Sciatic nerve (tissue), 2 donors: ENCODE measurements at regions not wholly inside any gene's neighbourhood (a gene's known extent, or its start where the extent isn't known, plus 50 kb on each side); places are given as distances from the start of the nearest gene placed in this dataset.

Experiments
- ATAC-seq: fragments of 200-7000 bp; cut with Tn5 transposase; one replicate; pipeline ENCODE4 v1.9.1; 2020; ENCODE audit warnings: mild to moderate bottlenecking, moderate library complexity
- DNase-seq: peaks from one replicate; pipeline ENCODE4 v3.0.0-alpha.2; 2020; ENCODE audit warnings: low spot score
- intact Hi-C: fragments of 100-400 bp; cut with DNase I; formaldehyde crosslinking; loops from one replicate; pipeline ENCODE4 v1.14.2; 2022
- donor health status: DM: no; HTN: no; CAD: no.
- donor health status: DM: no; HTN: no; CAD: no.

GRCh38 chr3:144391236-144391635, 419.6 kb downstream of the DIPK2A start:
- intact Hi-C loops = no loop called here
- DNase-seq = no peak
- ATAC-seq = no peak

GRCh38 chr3:144394032-144394431, 422.4 kb downstream of the DIPK2A start:
- ATAC-seq = no peak
- DNase-seq = no peak
- intact Hi-C loops = no loop called here

GRCh38 chr3:144402430-144402829, 430.8 kb downstream of the DIPK2A start:
- ATAC-seq (no peak), DNase-seq (no peak)
- intact Hi-C loops = no loop called here

DNA sequence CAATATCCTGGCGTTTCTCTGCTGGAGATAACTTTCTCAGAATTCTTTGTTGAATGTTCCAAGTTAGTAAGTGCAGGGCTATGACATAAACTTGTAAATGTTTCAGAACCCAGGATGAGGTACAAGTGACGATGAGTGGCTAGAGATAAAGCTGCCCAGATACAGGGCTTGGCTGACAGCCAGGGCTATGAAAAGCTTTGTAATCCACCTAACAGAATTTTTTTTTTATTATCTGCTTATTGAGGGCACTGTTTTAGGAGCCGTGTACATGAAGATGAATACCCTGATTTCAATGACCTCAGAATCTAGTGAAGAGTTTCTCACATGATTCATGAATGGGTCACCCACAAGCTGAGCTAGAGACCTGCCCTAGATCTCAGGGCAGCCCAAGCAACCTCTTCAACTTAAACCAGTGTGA, 431.4 kb downstream of the DIPK2A start:
- DNase-seq (no peak), ATAC-seq (no peak)
- intact Hi-C loops = no loop called here

- DNase-seq (no peak), ATAC-seq (no peak)
- intact Hi-C loops = no loop called here
Observed at GRCh38 chr3:144407335-144407734, 435.7 kb downstream of the DIPK2A start.

GRCh38 chr3:144409319-144409718, 437.7 kb downstream of the DIPK2A start:
- ATAC-seq = no peak
- intact Hi-C loops = no loop called here

DNA sequence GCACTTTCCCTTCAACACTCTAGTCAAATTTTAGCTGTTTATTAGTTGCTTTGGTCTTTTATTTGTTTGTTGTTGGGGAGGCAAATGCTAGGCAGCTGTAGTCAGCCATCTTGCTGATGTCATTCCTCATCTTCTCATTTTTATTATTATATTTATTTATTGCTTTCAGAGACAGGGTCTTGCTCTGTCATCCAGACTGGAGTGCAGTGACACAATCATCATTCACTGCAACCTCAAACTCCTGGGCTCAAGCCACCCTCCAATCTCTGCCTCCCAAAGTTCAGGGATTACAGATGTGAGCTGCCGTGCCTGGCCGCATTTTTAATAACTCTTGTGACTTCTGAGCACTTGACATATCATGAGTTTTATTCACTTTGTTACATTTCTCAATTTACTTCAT, 441.4 kb downstream of the DIPK2A start:
- DNase-seq (no peak), ATAC-seq (no peak)
- intact Hi-C loops = no loop called here

More at GRCh38 chr3:144409319-144409718, 437.7 kb downstream of the DIPK2A start:
- DNase-seq = no peak

- intact Hi-C loops = no loop called here
- DNase-seq = no peak
- no peak for ATAC-seq
Observed at GRCh38 chr3:144415492-144415891, 443.9 kb downstream of the DIPK2A start.

- ATAC-seq (no peak), DNase-seq (no peak)
- intact Hi-C loops = no loop called here
Observed at GRCh38 chr3:144424606-144425005, 453.0 kb downstream of the DIPK2A start.

DNA sequence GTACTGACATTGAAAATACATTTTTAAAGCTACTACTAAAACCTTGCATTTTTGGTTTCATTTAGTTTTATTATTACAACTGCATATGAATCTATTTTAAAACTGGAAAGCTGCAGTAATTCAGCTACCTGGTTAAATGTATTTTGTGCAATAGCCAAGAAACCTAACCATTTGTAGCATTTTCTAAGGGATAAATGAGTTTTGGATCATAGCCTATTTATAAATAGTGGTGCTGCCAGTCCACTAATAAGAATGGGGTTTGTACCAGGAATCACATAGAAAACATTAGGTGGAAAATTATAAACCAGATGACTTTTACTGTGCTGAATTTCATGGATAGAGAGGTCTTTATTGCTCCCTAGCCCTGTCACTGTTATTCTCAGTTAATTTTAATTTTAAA, 454.7 kb downstream of the DIPK2A start:
- DNase-seq = no peak
- ATAC-seq = no peak
- intact Hi-C loops = no loop called here

- no peak for ATAC-seq
Observed at GRCh38 chr3:144426967-144427366, 455.3 kb downstream of the DIPK2A start.

GRCh38 chr3:144429719-144430121, 458.1 kb downstream of the DIPK2A start:
- ATAC-seq (no peak), DNase-seq (no peak)
- intact Hi-C loops = no loop called here

More at GRCh38 chr3:144426967-144427366, 455.3 kb downstream of the DIPK2A start:
- no peak for DNase-seq
- intact Hi-C loops = no loop called here

GRCh38 chr3:144431134-144431533, 459.5 kb downstream of the DIPK2A start:
- intact Hi-C loops = no loop called here
- ATAC-seq = no peak
- DNase-seq = no peak

- DNase-seq = no peak
- intact Hi-C loops = no loop called here
- ATAC-seq = no peak
Observed at GRCh38 chr3:144433006-144433405, 461.4 kb downstream of the DIPK2A start.

DNA sequence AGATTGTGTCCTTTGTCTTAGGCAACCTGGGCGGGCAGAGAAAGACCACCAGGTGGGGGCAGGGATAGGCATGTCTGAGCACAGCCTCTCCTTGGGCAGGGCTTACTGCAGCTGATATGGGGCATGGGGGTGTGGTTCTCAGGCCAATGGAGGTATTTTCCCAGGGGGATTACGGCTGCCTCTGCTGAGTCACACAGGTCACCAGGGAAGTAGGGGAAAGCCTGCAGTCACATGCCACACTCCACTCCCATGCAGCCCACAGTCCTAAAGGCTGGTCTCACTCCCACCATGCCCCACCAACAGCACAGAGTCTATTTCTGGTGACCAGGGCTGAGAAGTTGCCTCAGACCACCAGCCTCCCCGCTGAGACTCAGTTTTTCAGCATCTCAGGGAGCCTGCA, 466.4 kb downstream of the DIPK2A start:
- DNase-seq (no peak), ATAC-seq (no peak)
- intact Hi-C loops = no loop called here

- ATAC-seq (no peak), DNase-seq (no peak)
- intact Hi-C loops = no loop called here
Observed at GRCh38 chr3:144444061-144444460, 472.4 kb downstream of the DIPK2A start.

- DNase-seq = no peak
- intact Hi-C loops = no loop called here
- no peak for ATAC-seq
Observed at GRCh38 chr3:144444546-144444945, 472.9 kb downstream of the DIPK2A start.

DNA sequence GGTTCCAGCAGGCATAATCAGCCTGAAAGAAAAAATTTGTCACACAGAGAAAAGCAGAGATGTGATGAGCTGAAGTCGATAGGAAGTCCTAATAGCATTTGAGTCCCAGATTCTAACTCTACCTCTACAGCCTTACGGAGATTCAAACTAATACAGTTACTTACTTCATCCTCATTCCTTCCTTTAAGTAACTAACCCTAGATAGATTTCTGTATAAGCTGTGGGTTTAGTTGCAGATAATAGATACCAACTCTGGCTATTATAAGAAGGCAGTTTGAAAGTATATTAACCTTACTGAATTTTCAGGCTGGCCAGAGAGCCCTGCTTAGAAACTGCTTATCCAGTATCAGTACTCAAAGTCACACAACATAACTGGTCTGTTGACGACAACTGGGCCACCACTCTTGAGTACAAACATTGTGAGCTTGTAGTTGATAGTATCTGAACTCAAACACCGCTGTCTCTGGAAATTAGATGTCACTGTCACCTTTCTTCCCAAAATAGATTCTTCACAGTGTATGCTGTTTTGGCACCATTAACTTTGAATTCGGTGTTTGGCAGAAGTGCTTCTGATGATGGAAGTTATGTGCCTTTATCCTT, 484.3 kb downstream of the DIPK2A start:
- no peak for ATAC-seq
- intact Hi-C loops = no loop called here
- no peak for DNase-seq

DNA sequence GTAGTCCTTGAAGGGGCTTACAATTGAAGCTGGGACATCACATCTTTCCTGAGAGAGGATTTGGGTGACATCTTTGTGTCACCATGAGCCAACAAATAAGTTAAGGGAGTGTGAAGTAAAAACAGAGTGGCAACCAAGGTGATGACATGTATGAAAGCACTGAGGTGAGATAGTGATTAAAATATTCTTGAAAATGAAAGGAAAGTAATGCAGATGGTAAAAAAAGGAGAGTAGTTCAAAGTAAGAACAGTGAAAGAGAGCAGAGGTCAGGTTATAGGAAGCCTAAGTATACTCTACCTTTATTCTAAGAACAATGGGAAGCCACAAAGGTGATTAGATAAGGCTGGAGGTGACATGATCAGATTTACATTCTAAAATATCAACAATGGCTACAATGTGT, 486.1 kb downstream of the DIPK2A start:
- intact Hi-C loops = no loop called here
- DNase-seq = no peak
- ATAC-seq = no peak

DNA sequence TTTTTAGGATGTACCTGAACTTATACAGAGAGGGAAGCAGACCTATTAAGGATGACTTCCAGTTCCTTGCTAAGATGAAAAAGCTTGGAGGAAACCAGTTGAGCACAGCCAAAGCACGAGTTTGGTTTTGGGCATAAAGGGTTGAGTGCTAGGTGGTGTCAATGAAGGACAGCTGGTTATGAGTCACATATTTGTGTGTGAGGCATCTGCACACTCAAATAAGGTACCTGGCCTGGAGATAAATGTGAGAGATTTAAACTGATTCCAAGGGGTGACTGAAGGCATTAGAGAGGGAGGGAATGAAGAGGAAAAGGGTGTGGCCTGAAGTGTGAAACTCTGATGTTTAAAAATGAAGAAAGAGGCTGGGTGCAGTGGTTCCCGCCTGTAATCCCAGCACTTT, 486.7 kb downstream of the DIPK2A start:
- DNase-seq (no peak), ATAC-seq (no peak)
- intact Hi-C loops = no loop called here

- ATAC-seq = no peak
- intact Hi-C loops = no loop called here
- no peak for DNase-seq
Observed at GRCh38 chr3:144462337-144462736, 490.7 kb downstream of the DIPK2A start.

- no peak for ATAC-seq
- DNase-seq = no peak
- intact Hi-C loops = no loop called here
Observed at GRCh38 chr3:144463911-144464310, 492.3 kb downstream of the DIPK2A start.
